HFFc6 (cell line): ENCODE measurements at regions not wholly inside any gene's neighbourhood (a gene's known extent, or its start where the extent isn't known, plus 50 kb on each side); places are given as distances from the start of the nearest gene placed in this dataset.

Source experiments
- DNase-seq: peaks from one replicate; pipeline ENCODE4 v3.0.0-alpha.2; 2018
- H3K27ac Mint-ChIP-seq: 2 replicates; pipeline ENCODE4 v1.8.0; 2020; ENCODE audit warnings: mild to moderate bottlenecking, mixed read lengths
- H3K27me3 Mint-ChIP-seq: 2 replicates; pipeline ENCODE4 v1.8.0; 2021; ENCODE audit warnings: mild to moderate bottlenecking, moderate library complexity, mixed read lengths; ENCODE audit not compliant: insufficient read depth
- H3K36me3 Mint-ChIP-seq: 2 replicates; pipeline ENCODE4 v1.8.0; 2021; ENCODE audit warnings: low read depth, mixed read lengths
- H3K4me1 Mint-ChIP-seq: 2 replicates; pipeline ENCODE4 v1.8.0; 2020; ENCODE audit warnings: low read depth, mixed read lengths
- H3K4me3 Mint-ChIP-seq: 2 replicates; pipeline ENCODE4 v1.8.0; 2020; ENCODE audit warnings: mild to moderate bottlenecking, moderate library complexity, mixed read lengths
- H3K9me3 Mint-ChIP-seq: 2 replicates; pipeline ENCODE4 v1.8.0; 2020; ENCODE audit warnings: mild to moderate bottlenecking, mixed read lengths
- CTCF ChIP-seq: fragments of 200-600 bp; sonication (generic); IDR thresholded peaks from 2 replicates; pipeline ENCODE4 v1.5.0; 2021; ENCODE audit warnings: antibody characterized with exemption, mild to moderate bottlenecking

DNA sequence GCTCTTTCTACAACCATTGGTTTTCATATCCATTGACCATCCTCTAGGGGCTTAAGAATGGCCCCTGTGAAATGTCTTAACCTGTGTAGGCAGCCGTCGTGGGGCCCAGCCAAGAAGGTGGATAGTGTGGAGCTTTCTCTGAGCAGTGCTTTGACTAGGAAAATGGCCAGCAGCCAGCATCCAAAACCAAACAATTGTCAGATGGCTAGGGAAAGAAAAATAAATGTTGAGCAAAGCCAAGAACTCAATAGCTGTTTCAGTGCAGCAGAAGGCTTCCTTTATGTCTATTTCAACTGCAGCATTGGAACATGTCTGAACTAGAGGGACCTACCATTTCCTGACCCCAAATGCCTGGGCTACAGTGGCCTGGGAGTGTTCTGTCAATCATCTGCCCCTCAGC, 374.9 kb downstream of the TLE4 start:
- no peak for TF ChIP-seq CTCF
- Mint-ChIP-seq H3K27ac (no peak overlapping the region), H3K27me3 (peaks cover 5% of the 10 kb centered on the region; the same call in 1 of the 2 replicates)

GRCh38 chr9:79945495-79945894, 373.7 kb downstream of the TLE4 start:
- Mint-ChIP-seq H3K27me3 (peaks cover 8% of the 10 kb centered on the region; the same call in 1 of the 2 replicates), H3K36me3 (peaks cover 3% of the 10 kb centered on the region; the same call in 1 of the 2 replicates), H3K9me3 (no peaks in the 10 kb centered on the region), H3K27ac (no peak overlapping the region), H3K4me1 (peaks cover 11% of the 10 kb centered on the region), H3K4me3 (no peak overlapping the region)
- DNase-seq = no peak
- no peak for TF ChIP-seq CTCF

More for the DNA sequence above, 374.9 kb downstream of the TLE4 start:
- Mint-ChIP-seq H3K4me1 (peaks cover 11% of the 10 kb centered on the region), H3K4me3 (no peak overlapping the region), H3K9me3 (no peaks in the 10 kb centered on the region), H3K36me3 (peaks cover 3% of the 10 kb centered on the region; the same call in 1 of the 2 replicates)
- DNase-seq = no peak

DNA sequence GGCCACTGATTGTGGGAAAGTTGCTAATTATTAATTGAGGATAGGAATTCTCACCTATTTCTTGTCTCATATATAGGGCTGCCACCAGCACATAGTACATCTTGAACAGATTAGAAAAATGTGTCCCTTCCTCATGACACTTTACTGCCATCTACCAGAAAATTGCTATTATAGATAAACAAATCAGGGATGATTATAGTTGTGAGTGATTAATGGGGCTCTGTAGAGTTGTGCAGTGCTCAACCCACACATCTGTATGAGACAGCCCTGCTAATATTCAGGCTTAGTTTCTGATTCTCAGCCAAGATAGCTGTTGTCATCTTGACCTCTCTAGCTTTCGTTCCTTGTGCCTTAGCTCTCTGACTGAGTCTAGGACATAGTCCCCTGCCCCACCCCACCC, 373.3 kb downstream of the TLE4 start:
- Mint-ChIP-seq H3K27ac (no peak overlapping the region), H3K27me3 (peaks cover 8% of the 10 kb centered on the region; the same call in 1 of the 2 replicates), H3K9me3 (no peaks in the 10 kb centered on the region), H3K36me3 (peaks cover 2% of the 10 kb centered on the region; the same call in 1 of the 2 replicates), H3K4me3 (no peak overlapping the region), H3K4me1 (peaks cover 11% of the 10 kb centered on the region)
- TF ChIP-seq CTCF = no peak
- no peak for DNase-seq

DNA sequence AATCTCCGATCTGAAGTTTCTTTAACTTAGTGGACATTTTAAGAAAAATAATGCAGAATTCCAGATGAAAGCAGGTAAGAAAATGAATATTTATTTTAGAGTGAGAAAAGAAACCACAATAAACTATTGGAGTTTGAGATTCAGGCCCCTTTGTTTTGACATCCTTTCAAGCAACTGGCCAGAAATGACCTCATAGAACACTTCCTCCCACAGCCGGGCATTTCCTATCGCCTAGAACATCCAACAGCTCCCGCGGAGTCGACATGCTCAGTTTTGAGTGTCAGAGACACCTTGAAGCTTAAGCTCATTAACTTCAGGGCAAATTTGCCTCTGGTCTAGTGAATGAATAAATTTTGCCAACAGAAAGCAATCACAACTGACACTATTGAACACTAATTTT, 369.2 kb downstream of the TLE4 start:
- Mint-ChIP-seq H3K36me3 (no peaks in the 10 kb centered on the region), H3K9me3 (no peaks in the 10 kb centered on the region; the same call in 1 of the 2 replicates), H3K4me1 (peaks cover 10% of the 10 kb centered on the region), H3K27ac (no peak overlapping the region), H3K27me3 (peaks cover 8% of the 10 kb centered on the region), H3K4me3 (no peak overlapping the region)
- no peak for TF ChIP-seq CTCF
- no peak for DNase-seq

GRCh38 chr9:79939819-79940218, 368.1 kb downstream of the TLE4 start:
- H3K27ac Mint-ChIP-seq = no peak overlapping the region
- DNase-seq = no peak
- no peaks in the 10 kb centered on the region; the same call in 1 of the 2 replicates for H3K9me3 Mint-ChIP-seq
- H3K4me3 Mint-ChIP-seq = no peak overlapping the region
- peaks cover 11% of the 10 kb centered on the region for H3K27me3 Mint-ChIP-seq
- no peak for TF ChIP-seq CTCF
- no peaks in the 10 kb centered on the region for H3K36me3 Mint-ChIP-seq
- no peaks in the 10 kb centered on the region for H3K4me1 Mint-ChIP-seq

- DNase-seq = no peak
- Mint-ChIP-seq H3K27me3 (peaks cover 14% of the 10 kb centered on the region), H3K9me3 (no peaks in the 10 kb centered on the region; the same call in 1 of the 2 replicates), H3K4me3 (no peak overlapping the region), H3K4me1 (no peaks in the 10 kb centered on the region), H3K36me3 (no peaks in the 10 kb centered on the region), H3K27ac (no peak overlapping the region)
- no peak for TF ChIP-seq CTCF
Measured at GRCh38 chr9:79936336-79936735, 364.6 kb downstream of the TLE4 start.
